ENCODE measurements at regions not wholly inside any gene's neighbourhood (a gene's known extent, or its start where the extent isn't known, plus 50 kb on each side); places are given as distances from the start of the nearest gene placed in this dataset.

DNA sequence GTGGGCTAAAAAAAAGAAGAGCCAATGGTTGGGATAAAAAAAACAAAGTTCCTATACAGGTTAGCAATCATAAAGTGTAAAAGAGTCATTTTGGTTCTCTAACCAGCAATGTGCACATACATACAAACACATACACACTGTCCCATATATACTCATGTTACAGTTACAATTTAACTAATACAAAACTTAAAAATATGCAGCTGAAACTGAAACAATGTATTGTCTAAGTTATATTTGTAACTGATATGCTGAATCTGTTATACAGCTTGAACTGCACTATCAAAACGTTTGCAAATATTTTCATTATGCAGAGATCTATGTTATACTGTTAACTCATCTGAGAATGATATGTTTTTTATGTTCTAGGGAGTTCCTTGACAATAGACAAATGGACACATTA, 173.7 kb downstream of the KLF12 start:
- no peak for DNase-seq

DNA sequence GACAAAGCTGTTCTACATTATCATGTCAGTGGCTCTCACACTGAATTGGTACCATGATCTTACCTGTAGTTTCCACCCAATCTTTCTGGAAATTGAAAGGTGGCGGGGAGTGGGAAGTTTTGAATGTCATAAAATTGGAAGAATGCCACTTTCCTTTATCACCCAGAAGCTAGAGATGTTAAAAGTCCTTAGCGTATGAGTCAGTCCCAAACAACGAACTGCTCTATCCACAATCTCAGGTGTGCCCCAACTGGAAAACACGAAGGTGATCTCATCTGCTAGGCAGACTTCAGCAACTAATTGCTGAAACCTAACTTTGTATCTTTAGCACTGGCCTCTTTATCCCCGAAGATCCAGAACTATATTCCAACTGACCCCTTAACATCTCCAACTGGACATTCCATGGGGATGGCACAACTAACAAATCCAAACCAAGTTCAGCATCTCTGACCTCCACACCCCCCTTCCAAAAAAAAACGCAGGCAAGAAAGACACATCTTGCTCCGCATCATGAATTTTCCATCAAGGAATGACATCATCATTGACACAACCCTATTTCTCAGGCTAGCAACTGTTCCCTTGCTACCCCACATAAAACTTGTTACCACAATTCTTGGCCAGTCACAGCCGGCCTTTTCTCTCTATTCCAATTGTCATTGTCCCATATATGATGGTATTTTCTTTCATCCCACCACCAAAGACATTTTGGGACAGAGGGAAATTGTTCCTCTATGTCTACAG, 175.4 kb downstream of the KLF12 start:
- DNase-seq: no peak

DNA sequence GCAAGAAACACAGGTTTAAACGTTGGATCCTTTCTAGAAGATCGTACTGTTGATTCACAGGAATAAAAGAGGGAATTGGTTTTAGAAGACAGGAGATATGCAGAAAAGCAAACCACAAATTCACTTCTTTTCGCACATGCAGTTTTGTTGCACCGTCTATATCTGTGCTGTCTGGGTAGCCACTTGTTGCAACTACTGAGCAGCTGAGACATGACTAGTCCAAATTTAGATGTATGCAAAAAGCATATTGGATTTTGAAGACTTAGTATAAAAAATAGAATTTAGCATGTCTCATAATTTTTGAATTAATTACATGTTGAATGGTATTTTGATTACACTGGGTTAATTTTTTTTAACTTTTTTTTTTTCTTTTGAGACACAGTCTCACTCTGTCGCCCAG, 176.3 kb downstream of the KLF12 start:
- DNase-seq: no peak

DNA sequence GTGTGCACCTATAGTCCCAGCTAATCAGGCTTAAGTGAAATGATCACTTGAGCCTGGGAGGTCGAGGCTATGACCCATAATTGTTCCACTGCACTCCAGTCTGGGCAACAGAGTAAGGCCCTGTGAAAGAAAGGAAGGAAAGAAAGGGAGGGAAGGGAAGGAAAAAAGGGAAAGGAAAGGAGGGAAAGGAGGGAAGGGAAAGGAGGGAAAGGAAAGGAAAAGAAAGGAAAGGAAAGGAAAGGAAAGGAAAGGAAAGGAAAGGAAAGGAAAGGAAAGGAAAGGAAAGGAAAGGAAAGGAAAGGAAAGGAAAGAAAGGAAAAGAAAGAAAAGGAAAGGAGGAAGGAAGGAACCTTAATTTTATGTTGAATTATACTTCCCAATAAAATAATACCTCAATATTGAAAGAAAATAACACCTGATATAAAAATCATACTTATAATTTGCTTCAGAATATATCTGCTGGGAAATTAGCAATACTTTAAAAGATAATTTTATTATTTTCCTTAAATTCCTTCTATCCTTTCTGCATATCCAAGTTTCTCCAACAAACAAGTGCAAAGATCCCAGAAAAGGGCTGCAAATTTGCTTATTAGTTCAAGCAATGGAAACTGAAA, 177.3 kb downstream of the KLF12 start:
- DNase-seq: no peak

DNA sequence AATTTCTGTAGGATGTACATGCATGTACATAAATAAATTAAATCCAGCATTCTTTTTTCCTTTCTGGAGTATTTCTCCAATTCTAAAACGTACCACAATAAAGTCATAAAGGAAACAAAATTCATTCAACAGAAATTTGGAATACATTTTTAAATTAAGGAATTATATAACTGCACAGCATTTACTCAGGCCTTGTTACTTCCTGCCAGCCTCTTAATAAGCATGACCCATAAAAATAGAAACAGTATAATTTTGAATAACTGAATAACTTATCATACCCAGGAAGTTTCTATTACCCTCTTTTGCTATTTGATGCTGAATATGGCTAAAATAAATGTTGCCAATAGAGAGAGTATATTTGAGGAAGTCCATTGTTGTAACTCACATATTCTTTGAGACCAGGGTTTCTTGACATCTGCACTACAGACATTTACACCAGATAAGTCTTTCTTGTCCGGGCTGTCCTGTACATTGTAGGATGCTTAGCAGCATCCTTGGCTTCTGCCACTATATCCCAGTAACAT, 178.2 kb downstream of the KLF12 start:
- DNase-seq: no peak

DNA sequence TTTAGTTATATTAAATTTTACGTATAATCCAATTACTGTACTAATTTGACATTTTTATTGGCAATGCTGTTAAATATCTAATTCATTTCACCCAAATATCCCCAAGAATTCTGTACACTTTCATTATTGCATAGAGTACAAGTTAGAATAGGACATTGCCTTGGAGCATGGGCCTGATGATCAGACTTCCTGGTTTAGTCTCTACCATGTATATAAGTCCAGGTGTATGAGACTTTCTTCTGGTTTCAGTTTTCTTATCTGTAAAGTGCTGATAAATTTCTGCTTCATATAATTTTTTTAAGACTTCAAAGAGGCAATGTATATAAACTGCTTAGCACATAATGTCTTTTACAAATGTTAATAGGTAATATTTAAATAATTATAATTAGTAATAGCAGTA, 179.4 kb downstream of the KLF12 start:
- no peak for DNase-seq

DNA sequence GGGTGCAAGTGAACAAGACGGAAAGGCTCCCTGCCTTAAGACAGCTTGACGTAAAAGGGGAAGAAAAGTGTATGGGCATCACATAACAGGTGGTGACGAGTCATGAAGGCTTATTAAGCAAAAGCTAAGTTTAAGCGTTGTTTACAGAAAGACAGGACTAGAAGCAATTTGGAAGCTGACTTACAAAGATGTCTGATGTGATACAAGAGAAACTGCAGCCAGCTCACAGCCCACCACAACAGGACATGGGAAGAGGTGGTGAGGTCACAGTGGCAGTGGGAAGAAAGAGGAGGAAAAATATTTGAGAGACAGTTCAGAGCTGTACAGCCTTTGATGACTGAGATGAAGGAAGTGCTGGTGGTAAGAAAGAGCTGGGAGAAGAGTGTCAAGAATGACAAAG, 181.6 kb downstream of the KLF12 start:
- no peak for DNase-seq

DNA sequence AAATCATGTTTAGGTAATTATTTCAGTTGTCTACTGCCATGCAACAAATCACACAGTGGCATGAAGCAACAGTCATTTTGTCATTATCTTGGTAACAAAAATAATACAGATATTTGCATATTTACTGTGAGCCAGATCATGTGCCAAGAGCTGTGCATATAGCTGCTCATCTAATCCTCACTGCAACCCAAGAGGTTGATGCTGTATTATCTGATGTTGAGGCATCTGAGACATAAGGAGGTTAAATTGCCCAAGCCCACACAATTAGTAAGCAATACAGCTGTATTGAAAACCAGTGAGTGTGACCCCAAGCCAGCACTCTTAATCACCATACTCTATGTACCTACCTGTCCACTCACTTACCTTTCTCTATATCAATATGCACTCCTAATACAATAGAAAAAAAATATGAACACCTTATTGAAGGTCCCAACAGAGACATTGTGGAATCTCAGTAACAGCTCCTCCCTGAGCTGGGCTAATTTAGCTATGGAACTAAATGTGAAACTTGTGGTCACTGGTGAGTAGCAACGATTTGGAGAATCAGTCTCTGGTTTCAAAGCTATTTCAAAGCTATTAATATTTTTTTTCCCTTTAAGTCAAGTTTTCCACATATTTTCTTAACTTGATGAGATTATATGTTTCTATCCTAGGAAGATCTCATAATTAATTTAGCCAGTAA, 185.2 kb downstream of the KLF12 start:
- no peak for DNase-seq

DNA sequence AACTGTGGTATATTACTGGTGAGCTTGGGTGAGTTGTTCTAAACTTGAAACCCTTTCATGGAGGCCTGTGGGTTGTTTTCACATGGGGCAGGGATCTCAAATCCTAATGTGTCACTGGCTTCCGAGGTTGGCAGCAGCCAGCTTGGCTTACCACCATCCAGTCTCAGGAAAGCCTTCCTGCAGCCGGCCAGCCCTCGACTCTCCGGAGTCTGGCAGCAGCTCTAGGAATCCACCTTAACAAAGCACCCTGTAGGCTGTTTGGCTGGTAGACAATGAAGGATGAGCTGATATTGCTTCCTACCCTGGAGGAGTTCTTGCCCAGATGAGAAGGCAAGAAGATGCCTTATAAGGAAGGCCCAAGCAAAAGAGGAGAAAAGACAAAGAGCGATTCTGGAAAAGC, 188.3 kb downstream of the KLF12 start:
- DNase-seq: no peak

DNA sequence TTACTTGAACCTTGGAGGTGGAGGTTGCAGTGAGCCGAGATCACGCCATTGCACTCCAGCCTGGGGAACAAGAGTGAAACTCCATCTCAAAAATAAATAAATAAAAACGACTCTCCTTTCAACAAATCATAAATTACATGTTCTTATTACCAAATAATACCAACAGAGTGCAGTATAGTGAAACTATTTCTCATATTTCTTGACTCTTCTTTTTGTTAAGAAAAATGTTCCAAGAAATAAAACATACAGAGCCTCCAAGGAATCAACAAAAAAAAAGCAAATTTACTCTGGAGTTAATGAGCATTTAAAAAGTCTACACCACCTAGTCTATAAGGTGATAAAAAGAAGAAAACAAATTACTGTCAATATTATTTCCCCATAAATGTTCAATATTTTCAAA, 188.8 kb downstream of the KLF12 start:
- no peak for DNase-seq

DNA sequence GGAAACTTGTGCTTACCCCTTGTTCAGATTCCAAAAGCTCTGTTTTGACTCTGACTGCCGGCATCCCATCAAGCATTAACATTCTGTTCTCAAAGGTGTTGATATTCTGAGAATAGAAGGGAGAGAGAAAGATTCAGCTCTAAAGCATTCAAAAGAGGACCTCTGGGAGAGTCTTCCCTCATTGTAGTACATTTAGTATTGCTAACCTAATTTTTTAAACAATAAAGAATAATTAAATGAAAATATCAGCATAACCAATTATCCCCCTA, 190.3 kb downstream of the KLF12 start:
- no peak for DNase-seq

DNA sequence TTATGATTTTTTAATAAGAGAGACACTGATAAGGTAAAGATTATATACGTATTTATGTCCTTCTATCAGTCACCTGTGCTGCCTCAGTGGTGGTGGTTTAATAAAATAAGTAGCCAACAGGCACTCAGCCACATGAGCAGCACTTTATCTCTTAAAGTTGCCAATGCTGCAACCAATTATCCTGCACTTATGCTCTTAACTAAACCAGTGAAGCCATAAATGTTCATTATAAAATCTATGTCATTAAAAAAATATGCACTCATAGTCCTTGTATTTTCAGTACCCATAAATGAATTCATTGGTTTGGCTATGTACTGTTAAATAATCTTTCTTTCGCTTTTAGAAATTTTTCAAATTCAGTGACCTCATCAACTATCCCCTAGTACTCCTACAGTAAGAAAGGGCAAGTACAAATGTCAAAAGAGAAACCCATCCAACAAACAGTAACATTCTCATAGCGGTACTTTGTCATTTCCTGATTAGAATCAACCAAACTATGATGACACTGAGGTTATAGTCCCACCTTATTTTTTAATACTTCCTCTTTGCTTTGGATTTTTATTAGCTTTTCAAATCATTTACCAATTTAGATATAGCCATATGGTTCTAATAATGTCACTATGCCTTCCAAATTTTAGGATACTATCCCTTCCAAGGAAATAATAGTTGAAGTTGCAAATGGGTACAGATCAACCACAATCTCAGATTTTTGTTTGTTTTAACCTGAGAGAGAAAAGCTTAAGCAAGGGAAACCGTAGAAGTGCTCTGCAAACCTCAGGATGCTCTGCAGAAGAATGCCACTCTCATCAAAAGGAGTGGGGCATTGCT, 190.9 kb downstream of the KLF12 start:
- DNase-seq: no peak

DNA sequence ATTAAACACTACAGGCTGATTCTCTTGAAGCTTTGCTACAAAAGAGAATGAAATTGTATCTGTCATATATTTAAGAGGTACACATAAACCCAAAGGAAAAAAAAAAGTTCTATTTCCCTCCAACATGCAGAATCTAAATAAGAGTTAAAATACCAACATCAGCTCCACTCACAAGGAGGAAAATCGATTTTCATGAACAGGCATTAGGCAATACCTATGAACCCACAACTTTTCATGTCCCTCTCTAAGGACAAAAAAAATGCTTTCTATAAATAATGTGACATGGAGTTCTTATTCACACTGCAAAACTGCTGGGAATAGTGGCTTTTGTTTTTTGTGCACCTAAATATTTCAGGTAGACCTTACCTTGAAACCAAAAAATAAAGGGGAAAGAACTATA, 192.5 kb downstream of the KLF12 start:
- no peak for DNase-seq

DNA sequence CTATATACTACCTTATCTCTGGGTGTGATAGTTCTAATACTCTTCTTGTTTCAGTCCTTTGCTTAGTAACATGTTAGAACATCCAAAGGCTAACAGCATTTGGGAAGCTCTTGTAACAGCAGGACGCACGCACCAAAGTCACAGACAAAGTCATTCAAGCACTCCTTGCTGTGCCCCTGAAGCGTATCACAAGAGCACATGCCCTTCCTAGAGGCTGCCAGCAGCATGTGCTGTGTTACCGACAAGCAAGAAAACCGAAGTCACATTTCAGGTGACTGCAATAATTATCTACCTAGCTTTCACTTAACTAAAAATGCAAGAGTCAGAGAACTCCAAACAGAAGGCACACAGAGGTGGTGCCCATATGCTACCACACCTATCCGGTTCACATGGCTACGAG, 194.1 kb downstream of the KLF12 start:
- DNase-seq: no peak

DNA sequence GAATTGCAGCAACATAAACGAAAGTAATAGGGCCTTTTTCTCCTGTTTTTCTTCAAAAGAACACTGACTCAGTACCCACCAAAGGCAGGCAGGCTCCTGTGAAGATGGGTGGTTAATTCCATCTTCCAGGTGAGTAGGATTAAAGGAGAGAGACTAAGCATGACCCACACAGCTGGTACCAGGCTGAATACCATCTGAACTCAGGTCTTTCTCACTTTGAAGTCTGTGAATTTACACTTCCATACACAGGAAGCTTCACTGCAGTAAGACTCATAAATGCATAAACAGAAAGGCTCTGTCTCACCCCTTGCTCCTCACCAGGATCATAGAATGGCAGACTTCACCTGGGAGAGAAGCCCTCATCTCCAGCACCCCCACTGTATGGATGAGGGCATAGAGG, 194.6 kb downstream of the KLF12 start:
- DNase-seq: no peak

DNA sequence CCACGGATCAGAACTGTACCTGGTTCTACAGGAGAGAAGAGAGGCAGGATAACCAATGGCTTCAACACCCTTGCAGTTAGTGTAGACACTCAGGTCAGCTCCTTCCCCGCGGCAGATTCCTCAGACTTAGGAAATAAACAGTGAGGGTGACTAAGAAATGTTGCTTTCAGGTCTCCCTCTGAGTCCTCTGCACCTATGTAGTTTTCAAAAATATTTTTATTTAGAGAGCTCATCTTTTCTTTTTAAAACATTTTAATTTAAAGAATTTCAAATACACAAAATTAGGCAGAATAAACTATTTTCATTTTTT, 195.2 kb downstream of the KLF12 start:
- no peak for DNase-seq

DNA sequence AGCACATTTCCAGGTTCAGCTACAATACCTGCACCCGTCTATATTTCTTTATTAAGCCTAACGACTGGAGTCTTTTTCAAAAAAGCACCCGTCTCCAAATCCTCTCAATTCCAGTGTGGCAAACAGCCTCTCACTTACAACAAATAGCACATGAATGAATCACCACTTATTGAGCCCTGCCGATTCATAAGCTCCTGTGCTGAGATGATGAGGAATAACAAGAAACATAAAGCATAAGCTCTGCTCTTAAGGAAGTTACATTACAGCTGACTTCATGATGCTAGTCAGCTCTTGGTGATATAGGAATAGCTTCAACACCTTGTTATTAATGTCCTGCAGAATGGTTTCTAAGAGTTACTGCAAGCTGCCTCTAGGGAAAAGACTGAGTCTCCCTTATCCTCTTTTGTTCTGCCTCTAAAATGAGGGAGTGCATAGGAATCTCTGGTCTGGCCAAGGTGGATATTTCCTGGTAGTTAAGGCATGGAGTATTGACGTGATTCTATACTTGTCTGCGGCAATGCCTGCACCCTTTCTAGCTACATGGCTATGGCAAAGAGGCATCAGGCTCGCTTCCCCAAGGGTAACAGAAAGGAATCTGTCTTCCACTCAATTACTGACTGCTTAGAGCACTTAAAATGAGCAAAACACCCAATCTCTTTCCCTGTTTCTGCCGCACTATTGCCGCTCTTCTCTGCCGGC, 195.7 kb downstream of the KLF12 start:
- no peak for DNase-seq

DNA sequence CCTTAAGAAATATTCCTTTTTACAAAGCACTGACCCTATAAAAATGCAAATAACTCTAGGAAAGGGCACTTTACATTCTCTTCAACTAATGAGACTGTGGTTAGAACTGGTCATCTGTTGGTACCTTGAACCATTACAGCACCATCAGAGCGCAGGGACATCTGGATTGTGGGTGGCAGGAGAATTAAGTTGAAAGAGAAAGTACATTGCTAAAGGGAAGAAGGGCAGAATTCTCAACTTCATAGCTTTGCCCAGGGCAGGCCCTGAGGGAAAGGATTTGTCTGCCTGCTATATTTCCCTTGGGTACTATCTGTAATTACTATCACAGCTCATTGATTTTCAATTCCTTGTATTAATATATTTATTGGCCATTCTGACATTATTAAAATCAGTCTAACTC, 196.8 kb downstream of the KLF12 start:
- DNase-seq: no peak

DNA sequence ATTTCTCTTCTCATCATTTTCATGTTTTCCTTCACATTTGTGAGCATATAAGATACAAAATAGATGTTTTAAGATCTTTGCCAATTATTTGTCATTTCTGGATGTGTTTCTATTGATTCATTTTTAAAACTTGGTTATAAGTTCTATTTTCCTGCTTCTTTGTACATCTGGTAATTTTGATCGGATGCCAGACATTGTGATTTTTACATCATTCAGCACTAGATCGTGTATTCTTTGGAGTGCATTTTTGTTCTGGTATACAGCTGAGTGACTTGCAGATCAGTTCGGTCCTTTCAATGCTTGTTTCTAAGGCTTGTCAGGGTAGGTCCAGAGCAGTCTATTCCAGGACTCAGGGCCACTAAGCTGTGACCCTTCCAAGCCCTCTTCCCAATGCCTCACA, 198.2 kb downstream of the KLF12 start:
- no peak for DNase-seq

DNA sequence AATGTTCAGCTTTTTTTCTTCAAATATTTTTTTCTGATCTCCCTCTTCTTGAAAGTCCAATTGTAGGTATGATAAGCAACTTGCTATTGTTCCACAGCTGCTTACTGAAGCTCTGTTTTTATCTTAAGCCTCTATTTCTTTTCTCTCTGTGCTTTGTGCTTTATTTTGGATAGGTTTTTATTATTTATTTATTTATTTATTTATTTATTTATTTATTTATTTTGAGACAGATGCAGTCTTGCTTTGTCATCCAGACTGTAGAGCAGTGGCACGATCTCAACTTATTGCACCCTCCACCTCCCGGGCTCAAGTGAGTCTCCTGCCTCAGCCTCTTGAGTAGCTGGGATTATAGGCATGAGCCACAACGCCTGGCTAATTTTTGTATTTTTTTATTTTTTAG, 199.4 kb downstream of the KLF12 start:
- no peak for DNase-seq

DNA sequence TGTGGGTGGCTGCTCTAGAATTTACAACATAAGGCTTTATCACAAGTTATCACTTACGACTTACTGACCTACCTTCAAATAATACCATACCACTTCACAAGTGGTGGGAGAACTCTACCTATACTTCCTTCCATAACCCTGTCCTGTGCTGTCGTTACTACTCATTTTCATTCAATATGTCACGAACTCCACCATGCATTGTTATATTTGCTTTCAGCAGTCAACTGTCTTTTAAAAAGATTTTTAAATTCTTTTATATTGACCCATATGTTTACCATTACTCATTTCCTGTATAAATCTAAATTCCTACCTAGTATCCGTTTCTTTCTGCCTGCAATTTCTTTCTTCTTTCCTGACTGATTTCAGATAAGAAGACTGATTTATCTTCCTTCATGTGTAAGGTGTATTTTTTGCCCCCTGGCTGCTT, 200.0 kb downstream of the KLF12 start:
- no peak for DNase-seq

DNA sequence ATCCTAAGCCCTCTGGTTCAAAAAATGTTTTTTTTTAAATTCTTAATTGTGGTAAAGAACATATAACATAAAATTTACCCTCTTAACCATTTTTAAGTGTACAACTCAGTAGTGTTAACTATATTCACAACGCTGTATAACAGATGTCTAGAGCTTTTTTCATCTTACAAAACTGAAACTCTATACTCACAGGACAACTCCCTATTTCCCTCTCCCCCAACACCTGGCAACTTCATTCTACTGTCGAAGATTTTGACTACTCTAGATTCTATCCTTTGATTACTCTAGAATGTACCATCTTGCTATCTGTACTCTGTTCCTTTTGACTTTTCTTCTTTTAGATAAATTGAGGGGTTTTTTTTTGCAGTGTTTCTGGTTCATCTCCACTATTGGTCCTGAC, 200.4 kb downstream of the KLF12 start:
- no peak for DNase-seq

DNA sequence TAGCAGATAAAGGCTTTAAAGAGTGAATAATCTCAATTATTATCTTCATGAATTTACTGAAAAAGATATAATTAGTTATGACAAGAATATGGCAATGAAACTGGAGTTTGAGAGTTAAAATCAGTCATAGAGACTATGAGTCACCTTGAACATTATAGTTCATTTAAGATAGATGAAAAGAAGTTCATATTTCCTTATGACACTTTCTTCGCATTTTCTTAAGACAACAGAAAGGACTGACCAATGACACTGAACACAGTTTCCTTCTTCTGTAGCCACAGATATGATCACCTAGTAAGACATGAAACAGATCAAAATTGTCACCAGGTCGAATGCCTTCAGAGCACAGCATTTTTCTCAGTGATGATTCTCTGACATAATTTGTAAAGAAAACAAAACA, 202.1 kb downstream of the KLF12 start:
- no peak for DNase-seq
